Right lobe of liver (tissue), 4 donors: ENCODE measurements at regions not wholly inside any gene's neighbourhood (a gene's known extent, or its start where the extent isn't known, plus 50 kb on each side); places are given as distances from the start of the nearest gene placed in this dataset.

Experiments
- POLR2A ChIP-seq: fragments of 450-650 bp; IDR thresholded peaks from one replicate; pipeline ENCODE4 v1.6.1; 2017; ENCODE audit warnings: antibody characterized with exemption, mild to moderate bottlenecking
- TF ChIP-seq, protein P1 (sequence below), 4 donors: fragments of 200-600 bp in 3 of 4; fragments of 450-650 bp in 1 of 4; IDR thresholded peaks; one replicate each; pipeline versions ENCODE4 v1.5.1 to v1.8.0; 2016 to 2022; ENCODE audit warnings: antibody characterized with exemption in 4 of 4, mild to moderate bottlenecking in 2 of 4
- donor health status: DM: no; HTN: no; CAD: no.
- donor health status: DM: no; HTN: no; CAD: no.
- donor health status: DM: no; HTN: yes; CAD: no.

DNA sequence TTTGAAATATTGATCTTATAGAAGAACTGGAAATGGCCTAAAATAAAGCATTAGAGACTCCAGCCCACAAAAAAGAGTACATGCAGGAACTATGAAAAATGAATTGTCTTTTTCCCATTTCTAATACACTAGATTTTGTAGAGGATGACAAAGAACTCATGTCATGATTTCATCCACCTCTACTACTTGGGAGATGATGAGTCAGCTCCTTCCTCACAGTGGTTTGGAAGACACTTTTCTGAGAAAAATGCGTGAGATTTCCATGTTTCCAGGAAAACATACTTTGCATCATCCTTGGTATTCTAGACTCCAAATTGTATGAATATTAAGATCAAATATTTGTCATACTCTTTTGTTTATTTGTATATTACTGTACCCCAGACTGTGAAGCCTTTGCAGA lies 500.5 kb downstream of the FAM181B start:
- TF ChIP-seq, protein P1, sequence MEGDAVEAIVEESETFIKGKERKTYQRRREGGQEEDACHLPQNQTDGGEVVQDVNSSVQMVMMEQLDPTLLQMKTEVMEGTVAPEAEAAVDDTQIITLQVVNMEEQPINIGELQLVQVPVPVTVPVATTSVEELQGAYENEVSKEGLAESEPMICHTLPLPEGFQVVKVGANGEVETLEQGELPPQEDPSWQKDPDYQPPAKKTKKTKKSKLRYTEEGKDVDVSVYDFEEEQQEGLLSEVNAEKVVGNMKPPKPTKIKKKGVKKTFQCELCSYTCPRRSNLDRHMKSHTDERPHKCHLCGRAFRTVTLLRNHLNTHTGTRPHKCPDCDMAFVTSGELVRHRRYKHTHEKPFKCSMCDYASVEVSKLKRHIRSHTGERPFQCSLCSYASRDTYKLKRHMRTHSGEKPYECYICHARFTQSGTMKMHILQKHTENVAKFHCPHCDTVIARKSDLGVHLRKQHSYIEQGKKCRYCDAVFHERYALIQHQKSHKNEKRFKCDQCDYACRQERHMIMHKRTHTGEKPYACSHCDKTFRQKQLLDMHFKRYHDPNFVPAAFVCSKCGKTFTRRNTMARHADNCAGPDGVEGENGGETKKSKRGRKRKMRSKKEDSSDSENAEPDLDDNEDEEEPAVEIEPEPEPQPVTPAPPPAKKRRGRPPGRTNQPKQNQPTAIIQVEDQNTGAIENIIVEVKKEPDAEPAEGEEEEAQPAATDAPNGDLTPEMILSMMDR (IDR thresholded peaks at IDR 0.05): no peak
- no peak for TF ChIP-seq POLR2A
